Dermis blood vessel endothelial cell (primary cell): ENCODE measurements at regions not wholly inside any gene's neighbourhood (a gene's known extent, or its start where the extent isn't known, plus 50 kb on each side); places are given as distances from the start of the nearest gene placed in this dataset.
"Not testable (repeated sequence)": the region's sequence is repeated elsewhere in the genome, so short reads cannot be mapped to it uniquely, and the experiment has no call there.

Experiments used
- DNase-seq: peaks from one replicate; pipeline ENCODE4 v3.0.0; 2010

DNA sequence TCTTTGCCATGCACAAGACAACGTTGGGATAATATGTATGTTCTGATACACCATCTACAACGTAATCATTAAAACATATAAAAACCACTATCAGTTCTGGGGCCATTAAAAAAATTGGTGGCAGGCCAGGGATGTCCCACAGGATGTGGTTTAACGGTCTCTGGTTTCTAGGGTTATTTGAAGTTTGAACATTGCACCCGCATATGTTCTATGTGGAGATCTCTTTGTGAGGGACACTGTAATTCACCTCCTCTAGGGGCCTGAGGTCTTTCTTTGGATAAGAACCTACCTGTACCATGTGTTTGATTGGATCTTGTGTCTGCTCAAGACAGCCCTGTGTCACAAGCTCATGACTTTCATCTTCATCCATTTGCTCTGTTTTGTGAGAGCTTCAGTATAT, 73.2 kb downstream of the GGTLC2 start:
- DNase-seq, result no peak

DNA sequence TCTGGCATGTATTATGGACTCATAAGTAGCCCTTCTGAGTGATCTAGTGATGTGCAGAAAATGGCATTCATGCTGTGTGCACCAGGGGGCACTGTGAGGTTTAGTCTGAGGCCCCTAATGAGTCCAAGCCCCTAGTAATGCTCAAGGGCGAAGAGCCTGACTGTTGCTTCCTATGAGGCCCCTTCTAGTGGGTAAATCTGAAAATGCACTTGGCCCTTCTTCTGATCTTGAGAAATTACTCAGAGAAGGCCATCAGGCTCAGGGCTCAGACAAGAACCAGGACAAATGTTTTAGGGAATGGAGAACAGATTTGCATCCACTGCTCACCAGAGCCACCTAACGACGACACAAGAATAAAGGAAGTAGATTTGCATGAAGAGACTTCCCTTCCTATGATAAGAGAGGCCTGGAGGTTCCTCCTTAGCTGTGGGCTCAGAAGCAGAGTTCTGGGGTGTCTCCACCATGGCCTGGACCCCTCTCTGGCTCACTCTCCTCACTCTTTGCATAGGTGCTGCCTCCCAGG, 75.8 kb downstream of the GGTLC2 start:
- DNase-seq, result peak; percentile 75

DNA sequence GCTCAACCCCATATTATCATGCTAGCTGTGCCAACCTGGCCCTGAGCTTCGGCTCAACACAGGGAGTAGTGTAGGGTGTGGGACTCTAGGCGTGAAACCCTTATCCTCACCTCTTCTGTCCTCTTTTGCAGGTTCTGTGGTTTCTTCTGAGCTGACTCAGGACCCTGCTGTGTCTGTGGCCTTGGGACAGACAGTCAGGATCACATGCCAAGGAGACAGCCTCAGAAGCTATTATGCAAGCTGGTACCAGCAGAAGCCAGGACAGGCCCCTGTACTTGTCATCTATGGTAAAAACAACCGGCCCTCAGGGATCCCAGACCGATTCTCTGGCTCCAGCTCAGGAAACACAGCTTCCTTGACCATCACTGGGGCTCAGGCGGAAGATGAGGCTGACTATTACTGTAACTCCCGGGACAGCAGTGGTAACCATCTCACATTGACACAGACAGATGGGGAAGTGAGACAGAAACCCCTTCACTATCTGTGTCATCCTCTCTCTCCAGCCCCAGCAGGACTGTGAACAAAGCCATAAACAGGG, 76.4 kb downstream of the GGTLC2 start:
- no peak for DNase-seq

DNA sequence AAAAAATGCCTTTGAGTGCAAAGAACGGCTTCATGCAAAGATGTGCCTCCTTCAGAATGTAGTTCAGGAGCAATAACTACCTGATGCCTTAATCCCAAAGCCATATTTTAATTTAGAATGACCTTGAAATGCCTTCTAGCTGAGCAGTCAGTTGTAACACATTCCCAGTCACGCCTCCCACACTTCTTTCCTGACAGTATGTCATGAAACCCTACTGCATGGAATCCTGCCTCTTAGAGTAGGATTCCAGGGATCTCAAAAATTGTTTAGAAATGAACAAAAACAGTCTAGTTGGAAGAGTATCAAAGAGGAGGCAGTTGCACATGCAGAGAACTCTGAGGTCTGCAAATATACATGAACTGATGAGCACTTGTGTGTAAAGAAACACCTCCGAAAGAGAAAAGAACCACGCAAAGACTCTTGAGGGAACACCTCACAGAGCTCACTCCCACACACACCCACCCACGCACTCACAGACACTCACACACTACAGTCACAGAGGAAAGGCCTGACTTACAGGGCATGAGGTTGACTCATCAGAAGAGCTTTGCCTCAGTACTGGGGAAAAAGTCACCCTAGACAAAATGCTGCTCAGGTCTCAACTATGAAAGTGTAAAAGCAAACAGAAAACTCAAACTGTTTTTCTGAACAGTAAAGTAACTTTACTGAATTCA, 77.4 kb downstream of the GGTLC2 start:
- peak; percentile 11 for DNase-seq

DNA sequence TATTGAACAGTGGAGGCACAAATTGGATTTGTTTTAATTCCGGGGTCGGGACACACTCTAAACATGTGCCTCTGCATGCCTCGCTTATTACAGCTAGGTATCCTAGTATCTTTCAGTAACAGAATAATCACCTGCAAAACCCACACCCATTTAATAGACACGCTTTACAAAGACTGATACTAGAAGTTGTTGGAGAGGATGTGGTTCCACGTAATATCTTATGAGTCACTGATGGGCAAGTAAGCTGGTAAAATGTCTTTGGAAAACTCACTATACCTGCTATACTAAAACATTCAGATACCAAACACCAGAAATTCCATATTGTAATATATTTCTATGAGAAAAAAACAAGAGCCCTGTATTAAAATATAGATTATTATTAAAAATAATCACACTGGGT, 84.0 kb downstream of the GGTLC2 start:
- DNase-seq, result no peak

DNA sequence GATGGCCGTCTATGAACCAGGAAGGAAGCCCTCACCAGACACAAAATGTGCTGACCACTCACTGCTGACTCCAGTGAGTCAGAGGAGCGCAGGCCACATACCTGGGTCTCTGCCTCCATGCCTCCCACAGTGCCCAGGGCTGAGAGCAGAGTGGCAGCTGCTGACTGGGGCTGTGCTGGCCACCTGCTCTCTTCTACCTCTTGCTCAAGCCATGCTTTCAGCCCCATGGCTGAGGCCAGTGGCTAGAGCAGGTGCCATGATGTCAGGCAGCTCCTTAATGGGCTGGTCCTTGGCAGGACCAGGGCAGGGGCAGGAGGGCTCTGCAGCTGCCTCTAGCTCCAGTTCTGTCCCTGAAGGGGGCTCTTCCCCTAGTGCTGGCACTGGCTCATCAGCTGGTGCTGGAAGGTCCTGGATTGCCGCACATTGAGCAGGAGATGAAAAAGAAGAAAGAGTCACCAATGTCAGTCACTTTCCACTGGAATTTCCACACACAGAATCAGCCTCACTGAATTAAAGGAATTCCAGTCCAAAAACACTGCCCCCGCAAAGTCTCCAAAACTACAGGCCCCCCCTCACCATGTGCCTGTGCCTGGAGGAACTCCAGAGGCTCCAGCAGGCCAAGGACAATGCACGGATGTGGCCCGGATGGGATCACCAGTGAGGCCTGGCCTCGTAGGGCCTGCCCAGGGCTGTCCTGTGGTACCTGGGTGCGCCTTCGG, 86.4 kb downstream of the GGTLC2 start:
- DNase-seq, result no peak

DNA sequence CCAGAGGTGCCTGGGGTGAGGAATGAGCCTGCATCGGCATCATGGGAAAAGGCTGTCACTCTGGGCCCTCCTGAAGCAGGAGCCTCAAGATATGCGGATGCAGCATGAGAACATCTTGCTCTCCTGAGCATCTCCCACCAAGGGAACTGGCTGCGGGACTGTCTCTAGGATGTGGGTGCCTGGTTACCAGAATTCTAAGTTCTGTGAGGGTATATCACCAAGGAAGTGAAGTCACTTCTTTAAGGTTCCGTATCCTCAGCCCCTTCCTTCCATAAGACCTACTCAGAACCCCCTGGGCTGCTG, 86.9 kb downstream of the GGTLC2 start:
- no peak for DNase-seq

DNA sequence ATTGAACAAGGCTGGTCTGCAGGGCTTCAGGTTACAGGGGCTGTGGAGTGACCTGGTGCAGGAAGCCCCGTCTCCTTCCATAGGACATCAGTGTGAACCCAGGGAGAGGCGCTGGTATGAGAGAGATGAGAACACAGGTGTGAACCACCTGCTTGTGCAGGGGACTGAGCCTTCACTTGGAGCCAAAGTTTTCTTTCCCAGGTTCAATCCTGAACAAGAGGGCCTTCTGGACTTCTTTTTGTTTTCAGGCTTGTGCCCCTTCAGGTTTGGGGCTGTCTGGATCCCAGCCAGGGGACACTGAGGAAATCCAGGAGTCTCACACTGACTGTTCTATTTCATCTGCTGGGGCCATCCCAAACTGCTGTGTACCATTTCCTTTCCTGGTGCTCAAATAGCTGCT, 88.6 kb downstream of the GGTLC2 start:
- not testable (repeated sequence) for DNase-seq

DNA sequence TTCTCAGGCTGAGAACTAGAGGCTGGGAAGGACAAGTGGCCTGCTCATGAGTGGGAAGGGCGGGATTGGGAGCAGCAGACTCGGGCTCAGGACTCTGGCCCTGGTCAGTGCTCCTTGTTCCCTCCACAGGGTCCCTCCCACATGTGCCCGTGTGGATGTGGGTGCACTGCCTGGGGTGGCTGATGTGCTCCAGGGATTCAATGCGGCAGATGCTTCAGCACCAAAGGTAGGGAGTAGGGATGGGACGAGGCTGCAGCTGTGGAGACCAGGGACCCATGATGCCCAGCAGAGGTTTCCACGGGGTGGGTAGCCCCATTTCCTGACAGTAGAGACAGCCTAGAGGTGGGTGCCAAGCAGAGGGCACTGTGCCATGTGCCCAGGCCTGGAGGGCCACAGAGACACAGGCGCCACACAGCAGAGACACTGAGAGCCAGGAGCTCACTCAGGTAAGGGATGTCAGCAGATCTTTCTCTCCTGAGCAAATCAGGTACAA, 89.5 kb downstream of the GGTLC2 start:
- no peak for DNase-seq

DNA sequence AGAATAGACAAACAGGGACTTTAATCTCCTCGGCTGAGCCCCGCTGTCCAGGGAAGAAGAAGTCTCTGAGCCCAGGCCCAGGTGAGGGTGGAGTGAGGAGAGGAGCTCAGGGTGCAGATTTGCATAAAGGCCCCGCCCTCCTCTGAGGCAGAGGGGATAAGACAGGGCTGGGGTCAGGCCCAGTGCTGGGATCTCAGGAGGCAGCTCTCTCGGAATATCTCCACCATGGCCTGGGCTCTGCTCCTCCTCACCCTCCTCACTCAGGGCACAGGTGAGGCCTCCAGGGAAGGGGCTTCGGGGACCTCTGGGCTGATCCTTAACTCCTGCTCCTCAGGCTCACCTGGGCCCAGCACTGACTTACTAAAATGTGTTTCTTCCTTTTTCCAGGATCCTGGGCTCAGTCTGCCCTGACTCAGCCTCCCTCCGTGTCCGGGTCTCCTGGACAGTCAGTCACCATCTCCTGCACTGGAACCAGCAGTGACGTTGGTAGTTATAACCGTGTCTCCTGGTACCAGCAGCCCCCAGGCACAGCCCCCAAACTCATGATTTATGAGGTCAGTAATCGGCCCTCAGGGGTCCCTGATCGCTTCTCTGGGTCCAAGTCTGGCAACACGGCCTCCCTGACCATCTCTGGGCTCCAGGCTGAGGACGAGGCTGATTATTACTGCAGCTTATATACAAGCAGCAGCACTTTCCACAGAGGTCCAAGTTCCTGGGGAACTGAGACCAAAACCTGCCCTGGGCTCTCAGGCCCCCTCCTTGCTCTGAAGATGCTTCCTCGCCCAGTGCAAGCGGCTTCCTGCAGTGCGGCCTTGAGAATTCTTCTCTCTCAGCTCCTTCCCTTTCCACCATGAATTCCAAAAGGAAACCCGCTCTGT, 90.2 kb downstream of the GGTLC2 start:
- DNase-seq, result not testable (repeated sequence)

DNA sequence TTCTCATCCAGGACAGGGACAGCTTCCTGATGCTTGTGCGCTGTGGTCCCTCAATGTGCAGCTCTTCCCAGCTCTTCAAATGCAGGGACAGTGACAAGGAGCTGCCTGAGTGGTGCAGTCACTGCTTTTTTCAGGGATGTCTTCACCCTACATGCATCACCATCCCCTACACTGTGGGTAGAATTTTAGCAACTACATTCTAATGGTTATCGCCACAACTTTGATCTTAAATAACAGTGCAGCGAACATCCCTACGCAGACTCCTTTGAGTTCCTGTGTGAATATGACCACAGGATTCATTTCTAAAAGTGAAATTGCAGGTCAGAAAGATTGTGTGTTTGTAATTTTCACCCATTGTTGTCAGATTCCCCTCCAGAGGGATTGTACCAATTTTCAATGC, 90.9 kb downstream of the GGTLC2 start:
- DNase-seq, result not testable (repeated sequence)

DNA sequence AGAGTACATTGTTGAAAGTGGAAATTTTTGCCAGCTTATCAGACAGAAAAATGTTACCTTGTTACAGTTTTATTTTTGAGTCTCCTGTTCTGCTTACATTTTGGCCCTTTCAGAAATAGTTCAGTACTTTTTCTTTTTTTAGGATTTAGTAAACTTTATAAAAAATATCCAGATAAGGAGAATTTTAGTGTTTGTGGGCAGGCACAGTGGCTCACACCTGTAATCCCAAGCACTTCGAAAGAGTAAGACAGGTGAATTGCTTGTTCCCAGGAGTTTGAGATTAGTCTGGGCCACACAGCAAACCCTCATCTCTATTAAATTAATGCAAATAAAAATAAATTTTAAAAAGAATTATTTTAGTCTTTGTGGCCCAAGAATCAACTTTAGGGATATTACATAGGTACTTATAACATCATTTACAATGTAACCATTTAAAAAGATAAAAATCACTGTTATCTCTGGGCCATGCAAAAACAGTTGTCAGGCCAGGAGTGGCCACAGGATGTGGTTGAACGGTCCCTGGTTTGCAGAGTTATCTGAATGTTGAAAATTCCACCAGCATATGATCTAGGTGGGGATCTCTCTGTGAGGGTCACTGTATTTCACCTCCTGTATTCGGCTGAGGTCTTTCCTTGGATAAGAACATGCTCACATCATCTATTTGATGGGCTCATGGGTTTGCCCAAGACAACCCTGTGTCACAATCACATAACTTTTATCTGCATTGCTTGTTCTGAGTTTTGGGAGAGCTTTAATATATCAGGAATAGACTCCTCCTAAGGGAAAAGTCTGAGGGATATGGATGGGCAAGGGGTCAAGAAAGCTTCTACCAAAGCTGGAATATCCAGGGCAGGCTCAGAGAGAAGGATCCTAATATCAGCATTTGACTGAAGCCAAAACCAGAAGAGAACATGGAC, 91.5 kb downstream of the GGTLC2 start:
- no peak for DNase-seq

DNA sequence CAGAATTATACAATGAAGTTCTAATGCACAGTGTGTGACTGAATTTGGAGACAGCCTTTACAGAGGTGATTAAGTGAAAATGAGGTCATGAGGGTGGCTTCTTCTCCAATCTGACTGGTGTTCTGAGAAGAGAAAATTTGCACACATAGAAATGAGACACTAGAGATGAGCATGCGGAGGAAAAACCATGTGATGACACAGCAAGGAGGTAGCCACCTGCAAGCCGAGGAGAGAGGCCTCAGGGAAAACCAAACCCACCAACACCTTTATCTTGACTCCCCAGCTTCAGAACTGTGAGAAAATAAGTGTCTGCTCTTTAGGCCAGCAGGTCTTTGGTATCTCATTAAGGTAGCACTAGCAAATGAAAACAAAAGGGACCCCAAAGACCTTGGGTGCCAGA, 93.2 kb downstream of the GGTLC2 start:
- no peak for DNase-seq

DNA sequence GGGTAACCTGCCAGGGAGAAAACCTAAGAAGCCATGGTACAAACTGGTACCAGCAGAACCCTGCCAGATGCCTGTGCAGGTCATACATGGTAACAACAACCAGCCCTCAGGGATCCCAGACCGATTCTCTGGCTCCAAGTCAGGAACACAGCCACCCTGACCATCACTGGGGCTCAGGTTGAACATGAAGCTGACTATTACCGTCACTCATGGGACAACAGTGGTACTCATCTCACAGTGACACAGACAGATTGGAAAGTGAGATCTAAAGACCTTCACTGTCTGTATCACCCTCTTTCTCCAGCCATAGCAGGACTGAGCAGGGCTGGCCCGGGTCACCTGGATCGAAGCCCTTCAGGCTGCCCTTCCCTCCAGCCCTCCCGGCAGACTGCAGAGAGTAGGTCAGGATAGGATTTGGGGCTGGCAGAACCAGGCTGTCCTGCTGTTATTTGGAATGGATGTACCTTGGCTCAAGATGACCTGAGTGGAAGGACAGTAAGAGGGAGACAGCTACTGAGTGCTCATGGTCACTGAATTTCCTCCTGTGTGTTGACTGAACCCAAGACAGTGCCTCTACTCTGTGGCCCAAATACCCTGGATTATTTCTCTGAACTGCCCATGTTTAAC, 94.7 kb downstream of the GGTLC2 start:
- no peak for DNase-seq

DNA sequence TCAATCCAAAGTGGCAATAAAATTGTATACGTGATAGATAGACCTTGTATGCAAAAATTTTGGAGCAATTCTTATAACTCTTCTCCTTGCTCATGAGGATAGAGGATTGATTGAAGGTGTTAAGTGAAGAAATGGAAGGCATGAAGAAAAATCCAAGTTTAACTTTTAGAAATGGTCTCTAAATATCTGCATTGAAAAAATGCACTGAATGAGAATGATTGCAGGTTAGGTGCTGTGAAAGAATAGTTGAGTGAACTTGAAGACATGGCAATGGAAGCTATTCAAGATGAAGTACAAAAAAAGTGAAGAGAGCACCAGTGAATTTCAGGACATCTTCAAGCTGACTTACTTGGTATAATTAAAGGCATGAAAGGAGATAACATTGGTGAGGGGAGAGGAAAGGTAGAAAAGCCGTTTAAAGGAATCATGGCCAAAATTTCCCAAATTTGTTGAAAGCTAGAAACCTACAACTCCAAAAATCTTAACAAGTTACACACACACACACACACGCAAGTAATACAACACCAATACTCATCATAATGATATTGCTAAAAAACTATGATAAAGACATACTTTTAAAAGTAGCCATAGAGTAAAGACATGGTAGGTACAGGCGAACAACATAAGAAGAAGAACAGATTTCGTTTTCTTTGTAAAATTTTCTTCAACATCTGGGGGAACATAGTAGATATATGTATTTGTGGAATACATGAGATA, 96.3 kb downstream of the GGTLC2 start:
- no peak for DNase-seq

DNA sequence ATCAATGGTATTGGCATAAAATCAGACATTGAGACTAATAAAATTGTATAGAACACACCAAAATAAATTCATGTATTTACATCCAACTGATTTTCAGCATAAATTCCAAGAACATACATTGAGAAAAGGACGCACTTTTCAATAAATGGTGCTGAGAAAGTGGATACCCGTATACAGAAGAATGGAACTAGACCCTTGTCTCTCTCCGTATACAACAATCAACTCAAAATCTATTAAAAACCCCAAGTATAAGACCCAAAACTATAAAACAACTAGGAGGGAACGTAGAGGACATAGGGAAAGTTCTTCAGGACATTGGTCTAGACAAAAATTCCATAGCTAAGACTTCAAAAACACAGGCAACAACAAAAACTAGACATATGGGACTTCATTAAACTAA, 97.4 kb downstream of the GGTLC2 start:
- DNase-seq, result no peak

DNA sequence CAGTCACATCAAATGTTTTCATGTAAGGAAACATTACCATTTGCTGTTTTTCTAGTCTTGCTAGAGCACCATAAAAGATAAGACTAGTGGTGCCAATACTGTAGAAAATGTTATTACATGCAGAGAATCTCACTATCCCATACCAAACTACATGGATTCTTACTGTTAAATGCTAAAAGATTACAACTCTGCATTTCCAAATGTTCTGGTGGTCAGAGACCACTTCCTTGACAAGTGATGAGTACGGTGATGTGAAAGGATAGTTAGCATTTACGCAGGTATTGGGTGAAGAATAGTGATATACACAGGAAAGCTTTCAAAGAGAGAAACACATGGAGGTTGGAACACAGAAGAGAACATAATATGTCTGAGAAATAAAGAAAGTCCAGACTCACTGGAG, 98.2 kb downstream of the GGTLC2 start:
- DNase-seq, result no peak

DNA sequence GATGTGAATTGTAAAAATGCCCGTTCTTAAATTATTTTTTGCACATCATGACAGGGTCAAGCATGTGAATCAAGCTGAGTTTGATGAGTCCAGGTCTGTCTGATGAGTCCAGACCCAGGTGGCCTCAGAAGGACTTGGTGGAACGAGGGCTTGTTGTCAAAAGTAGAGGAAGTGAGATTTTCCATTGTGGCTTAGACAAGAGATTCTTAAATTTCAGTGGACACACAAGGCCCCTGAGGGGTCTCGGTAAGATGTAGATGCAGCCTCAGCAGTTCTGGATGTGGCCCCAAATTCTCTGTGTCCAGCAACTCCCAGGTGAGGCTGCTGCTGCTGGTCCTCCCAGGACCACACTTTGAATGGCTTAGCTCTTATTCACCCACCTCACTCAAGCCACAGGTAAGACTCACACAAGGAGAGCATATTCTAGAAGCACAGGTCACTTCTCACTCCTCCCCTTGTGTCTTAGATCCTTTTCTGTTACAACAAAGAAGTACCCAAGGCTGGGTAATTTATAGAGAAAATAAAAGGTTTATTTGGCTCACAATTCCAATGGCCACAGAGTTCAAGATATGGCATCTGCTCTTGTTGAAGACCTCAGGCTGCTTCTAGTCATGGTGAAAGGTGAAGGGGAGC, 98.8 kb downstream of the GGTLC2 start:
- DNase-seq, result no peak

DNA sequence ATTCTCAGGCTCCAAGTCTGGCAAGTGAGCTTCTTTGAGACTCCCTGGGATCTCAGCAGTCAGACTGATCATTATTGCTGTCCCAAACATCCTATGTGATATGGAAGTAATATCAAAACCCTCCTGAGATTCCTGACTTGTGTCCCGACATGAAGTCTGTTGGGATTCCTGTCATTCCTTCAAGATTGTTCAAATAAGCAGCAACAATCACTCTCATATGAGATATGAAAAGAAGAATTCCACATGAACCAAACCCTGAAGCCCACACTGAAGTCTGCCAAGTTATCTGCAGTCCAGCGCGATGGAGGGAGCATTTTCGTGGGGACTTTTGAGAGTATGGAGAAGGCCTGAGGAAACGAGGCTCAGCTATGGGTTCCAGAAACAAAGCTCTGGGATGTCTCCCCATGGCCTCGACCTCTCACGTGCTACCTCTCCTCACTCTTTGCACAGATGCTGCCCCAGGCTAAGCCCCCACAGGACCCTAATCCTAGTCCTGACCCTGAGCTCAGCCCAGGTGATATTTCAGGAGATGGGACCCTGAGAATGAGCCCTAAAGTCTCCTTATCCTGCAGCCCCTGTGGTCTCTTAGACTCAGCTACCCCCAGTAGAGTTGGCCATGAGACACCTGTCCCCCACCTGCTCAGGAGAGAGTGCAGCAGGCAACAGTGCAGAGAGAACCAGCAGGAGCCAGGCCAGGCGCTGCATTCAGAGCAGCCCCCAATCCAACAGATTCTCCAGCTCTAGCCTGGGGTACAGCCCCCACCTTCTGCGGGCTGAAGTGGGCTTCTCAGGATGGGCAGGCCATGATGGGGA, 100.2 kb downstream of the GGTLC2 start:
- no peak for DNase-seq
